Right lobe of liver (tissue), 4 donors: ENCODE measurements at regions not wholly inside any gene's neighbourhood (a gene's known extent, or its start where the extent isn't known, plus 50 kb on each side); places are given as distances from the start of the nearest gene placed in this dataset.

Experiments used
- POLR2A ChIP-seq: fragments of 450-650 bp; IDR thresholded peaks from one replicate; pipeline ENCODE4 v1.6.1; 2017; ENCODE audit warnings: antibody characterized with exemption, mild to moderate bottlenecking
- TF ChIP-seq, protein P1 (sequence below), 4 donors: fragments of 200-600 bp in 3 of 4; fragments of 450-650 bp in 1 of 4; IDR thresholded peaks; one replicate each; pipeline versions ENCODE4 v1.5.1 to v1.8.0; 2016 to 2022; ENCODE audit warnings: antibody characterized with exemption in 4 of 4, mild to moderate bottlenecking in 2 of 4
- donor health status: DM: no; HTN: no; CAD: no.
- donor health status: DM: no; HTN: no; CAD: no.
- donor health status: DM: no; HTN: yes; CAD: no.

DNA sequence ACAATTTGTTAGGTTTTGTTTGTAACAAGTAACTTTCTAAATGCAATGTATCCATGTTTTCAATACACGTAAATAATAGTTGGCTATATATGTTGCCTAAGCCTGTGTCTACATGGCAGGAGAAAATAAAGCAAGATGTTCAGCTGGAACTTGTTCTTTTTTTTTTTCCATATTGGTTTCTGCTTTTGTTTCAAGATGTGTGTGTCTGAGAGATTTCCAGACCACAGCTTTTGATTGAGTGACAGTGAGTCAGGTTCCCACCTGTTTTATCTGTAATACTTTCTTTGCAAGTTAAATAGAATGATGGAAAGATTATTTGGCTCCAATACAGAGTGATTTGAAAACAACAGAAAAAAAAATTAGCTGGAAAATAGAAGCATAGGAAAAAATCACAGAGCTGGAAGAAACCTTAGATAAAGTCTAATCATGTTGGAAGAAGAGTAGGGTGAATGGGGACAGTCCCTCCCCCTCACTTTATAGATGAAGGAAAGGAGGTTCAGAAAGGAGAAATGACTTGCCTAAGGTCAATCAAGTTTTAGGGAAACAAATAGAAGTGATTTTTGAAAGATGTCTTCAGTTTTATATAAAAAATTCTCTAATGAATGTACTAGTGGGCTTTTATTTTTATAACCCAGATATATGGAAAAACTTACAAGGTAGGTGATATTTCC is 150.9 kb upstream of the STMND1 start:
- TF ChIP-seq, protein P1, sequence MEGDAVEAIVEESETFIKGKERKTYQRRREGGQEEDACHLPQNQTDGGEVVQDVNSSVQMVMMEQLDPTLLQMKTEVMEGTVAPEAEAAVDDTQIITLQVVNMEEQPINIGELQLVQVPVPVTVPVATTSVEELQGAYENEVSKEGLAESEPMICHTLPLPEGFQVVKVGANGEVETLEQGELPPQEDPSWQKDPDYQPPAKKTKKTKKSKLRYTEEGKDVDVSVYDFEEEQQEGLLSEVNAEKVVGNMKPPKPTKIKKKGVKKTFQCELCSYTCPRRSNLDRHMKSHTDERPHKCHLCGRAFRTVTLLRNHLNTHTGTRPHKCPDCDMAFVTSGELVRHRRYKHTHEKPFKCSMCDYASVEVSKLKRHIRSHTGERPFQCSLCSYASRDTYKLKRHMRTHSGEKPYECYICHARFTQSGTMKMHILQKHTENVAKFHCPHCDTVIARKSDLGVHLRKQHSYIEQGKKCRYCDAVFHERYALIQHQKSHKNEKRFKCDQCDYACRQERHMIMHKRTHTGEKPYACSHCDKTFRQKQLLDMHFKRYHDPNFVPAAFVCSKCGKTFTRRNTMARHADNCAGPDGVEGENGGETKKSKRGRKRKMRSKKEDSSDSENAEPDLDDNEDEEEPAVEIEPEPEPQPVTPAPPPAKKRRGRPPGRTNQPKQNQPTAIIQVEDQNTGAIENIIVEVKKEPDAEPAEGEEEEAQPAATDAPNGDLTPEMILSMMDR (IDR thresholded peaks at IDR 0.05), result no peak
- TF ChIP-seq POLR2A, result no peak
